ENCODE measurements at regions not wholly inside any gene's neighbourhood (a gene's known extent, or its start where the extent isn't known, plus 50 kb on each side); places are given as distances from the start of the nearest gene placed in this dataset.

DNA sequence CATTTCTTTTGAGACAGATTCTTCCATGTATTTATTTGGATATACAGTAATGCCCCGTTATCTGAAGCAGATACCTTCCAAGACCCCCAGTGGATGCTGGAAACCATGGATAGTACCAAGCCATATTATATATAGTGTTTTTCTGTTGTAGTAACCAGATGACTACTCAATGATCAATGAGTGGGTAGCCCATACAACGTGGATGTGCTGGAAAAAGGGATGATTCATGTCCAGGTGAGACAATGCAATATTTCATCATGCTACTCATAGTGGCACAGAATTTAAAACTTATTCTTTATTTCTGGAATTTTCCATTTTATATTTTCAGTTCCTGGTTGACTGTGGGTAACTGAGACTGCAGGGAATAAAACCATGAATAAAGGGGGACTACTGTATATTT, 427.5 kb downstream of the METTL15 start:
- TF ChIP-seq EZH2 (IDR thresholded peaks at IDR 0.05) (no peak), POLR2AphosphoS5 (IDR thresholded peaks at IDR 0.05; ENCODE audit: borderline replicate concordance, low read depth, low read length) (no peak), FOXP2 (optimal IDR thresholded peaks at IDR 0.05; ENCODE audit: control extremely low read depth, extremely low read length, insufficient read depth) (no peak)
